ENCODE measurements at regions not wholly inside any gene's neighbourhood (a gene's known extent, or its start where the extent isn't known, plus 50 kb on each side); places are given as distances from the start of the nearest gene placed in this dataset.

DNA sequence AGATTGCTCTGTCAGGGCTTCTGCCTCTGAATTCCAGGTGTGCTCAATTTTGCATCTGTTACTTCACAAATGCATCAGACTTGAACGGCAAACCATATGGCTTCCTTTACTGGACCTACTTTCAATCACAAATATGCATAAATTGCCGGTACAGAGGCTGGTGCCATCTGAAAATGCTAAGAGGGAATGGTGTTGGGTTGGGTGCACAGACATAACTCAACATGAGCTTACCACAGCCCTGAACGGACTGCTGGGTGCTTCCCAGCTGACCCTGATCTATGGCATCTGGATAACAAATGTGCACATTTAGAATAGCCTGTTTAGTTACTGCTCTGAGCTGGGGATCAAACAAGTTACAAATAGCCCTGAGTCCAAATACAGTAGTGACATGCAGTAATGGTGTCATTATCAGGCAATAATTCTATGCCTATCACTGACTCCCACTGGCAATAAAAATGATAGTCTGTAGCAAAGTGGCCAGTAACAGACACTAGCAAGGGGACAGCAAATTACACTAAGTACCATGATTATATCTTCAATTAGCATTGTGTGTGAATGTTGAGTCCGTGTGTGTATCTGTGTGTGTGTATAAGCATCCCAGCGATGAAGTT, 927.3 kb downstream of the DIAPH3 start:
- TF ChIP-seq, protein P1, sequence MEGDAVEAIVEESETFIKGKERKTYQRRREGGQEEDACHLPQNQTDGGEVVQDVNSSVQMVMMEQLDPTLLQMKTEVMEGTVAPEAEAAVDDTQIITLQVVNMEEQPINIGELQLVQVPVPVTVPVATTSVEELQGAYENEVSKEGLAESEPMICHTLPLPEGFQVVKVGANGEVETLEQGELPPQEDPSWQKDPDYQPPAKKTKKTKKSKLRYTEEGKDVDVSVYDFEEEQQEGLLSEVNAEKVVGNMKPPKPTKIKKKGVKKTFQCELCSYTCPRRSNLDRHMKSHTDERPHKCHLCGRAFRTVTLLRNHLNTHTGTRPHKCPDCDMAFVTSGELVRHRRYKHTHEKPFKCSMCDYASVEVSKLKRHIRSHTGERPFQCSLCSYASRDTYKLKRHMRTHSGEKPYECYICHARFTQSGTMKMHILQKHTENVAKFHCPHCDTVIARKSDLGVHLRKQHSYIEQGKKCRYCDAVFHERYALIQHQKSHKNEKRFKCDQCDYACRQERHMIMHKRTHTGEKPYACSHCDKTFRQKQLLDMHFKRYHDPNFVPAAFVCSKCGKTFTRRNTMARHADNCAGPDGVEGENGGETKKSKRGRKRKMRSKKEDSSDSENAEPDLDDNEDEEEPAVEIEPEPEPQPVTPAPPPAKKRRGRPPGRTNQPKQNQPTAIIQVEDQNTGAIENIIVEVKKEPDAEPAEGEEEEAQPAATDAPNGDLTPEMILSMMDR (IDR thresholded peaks at IDR 0.05; ENCODE audit: unreplicated experiment): no peak
- Mint-ChIP-seq H3K36me3 (ENCODE audit: insufficient read depth, unreplicated experiment) (no peaks in the 10 kb centered on the region), H3K27me3 (ENCODE audit: insufficient read depth, unreplicated experiment) (peaks cover 42% of the 10 kb centered on the region), H3K4me1 (ENCODE audit: insufficient read depth, unreplicated experiment) (no peaks in the 10 kb centered on the region), H3K27ac (ENCODE audit: low read depth, unreplicated experiment) (no peak overlapping the region), H3K9me3 (ENCODE audit: unreplicated experiment) (peaks cover 6% of the 10 kb centered on the region), H3K4me3 (ENCODE audit: unreplicated experiment) (no peak overlapping the region)
- no TSS peak for BruUV-seq (replicated peaks)
- intact Hi-C loops (cut with micrococcal nuclease): no loop called here
- CTCF ChIA-PET: no interaction called here
- POLR2A ChIA-PET: no interaction called here
- DNase-seq (ENCODE audit: unreplicated experiment): no peak

- no peak overlapping the region for H3K4me3 Mint-ChIP-seq (ENCODE audit: unreplicated experiment)
- H3K27ac Mint-ChIP-seq (ENCODE audit: low read depth, unreplicated experiment): no peak overlapping the region
- DNase-seq (ENCODE audit: unreplicated experiment): no peak
- BruUV-seq (replicated peaks): no TSS peak
- H3K36me3 Mint-ChIP-seq (ENCODE audit: insufficient read depth, unreplicated experiment): no peaks in the 10 kb centered on the region
- peaks cover 6% of the 10 kb centered on the region for H3K9me3 Mint-ChIP-seq (ENCODE audit: unreplicated experiment)
- intact Hi-C loops (cut with micrococcal nuclease): no loop called here
- TF ChIP-seq, protein P1 (IDR thresholded peaks at IDR 0.05; ENCODE audit: unreplicated experiment): no peak
- ChIA-PET POLR2A (no interaction called here), CTCF (no interaction called here)
- peaks cover 42% of the 10 kb centered on the region for H3K27me3 Mint-ChIP-seq (ENCODE audit: insufficient read depth, unreplicated experiment)
- no peaks in the 10 kb centered on the region for H3K4me1 Mint-ChIP-seq (ENCODE audit: insufficient read depth, unreplicated experiment)
Observed at GRCh38 chr13:59236944-59237343, 926.8 kb downstream of the DIAPH3 start.

GRCh38 chr13:59247171-59247570, 916.6 kb downstream of the DIAPH3 start:
- no peak overlapping the region for H3K27ac Mint-ChIP-seq (ENCODE audit: low read depth, unreplicated experiment)
- BruUV-seq (replicated peaks): no TSS peak
- intact Hi-C loops (cut with micrococcal nuclease): no loop called here
- ChIA-PET CTCF (interaction anchor here (0.6 kb wide), 2 partner anchors 1189 to 1230 kb away, joined by 3 read pairs; no protein-coding TSS in a partner anchor), POLR2A (no interaction called here)
- peak; percentile 35 for DNase-seq (ENCODE audit: unreplicated experiment)
- TF ChIP-seq, protein P1 (IDR thresholded peaks at IDR 0.05; ENCODE audit: unreplicated experiment): no peak
- peaks cover 17% of the 10 kb centered on the region for H3K27me3 Mint-ChIP-seq (ENCODE audit: insufficient read depth, unreplicated experiment)
- H3K36me3 Mint-ChIP-seq (ENCODE audit: insufficient read depth, unreplicated experiment): no peaks in the 10 kb centered on the region
- H3K4me3 Mint-ChIP-seq (ENCODE audit: unreplicated experiment): no peak overlapping the region
- no peaks in the 10 kb centered on the region for H3K4me1 Mint-ChIP-seq (ENCODE audit: insufficient read depth, unreplicated experiment)
- no peaks in the 10 kb centered on the region for H3K9me3 Mint-ChIP-seq (ENCODE audit: unreplicated experiment)

DNA sequence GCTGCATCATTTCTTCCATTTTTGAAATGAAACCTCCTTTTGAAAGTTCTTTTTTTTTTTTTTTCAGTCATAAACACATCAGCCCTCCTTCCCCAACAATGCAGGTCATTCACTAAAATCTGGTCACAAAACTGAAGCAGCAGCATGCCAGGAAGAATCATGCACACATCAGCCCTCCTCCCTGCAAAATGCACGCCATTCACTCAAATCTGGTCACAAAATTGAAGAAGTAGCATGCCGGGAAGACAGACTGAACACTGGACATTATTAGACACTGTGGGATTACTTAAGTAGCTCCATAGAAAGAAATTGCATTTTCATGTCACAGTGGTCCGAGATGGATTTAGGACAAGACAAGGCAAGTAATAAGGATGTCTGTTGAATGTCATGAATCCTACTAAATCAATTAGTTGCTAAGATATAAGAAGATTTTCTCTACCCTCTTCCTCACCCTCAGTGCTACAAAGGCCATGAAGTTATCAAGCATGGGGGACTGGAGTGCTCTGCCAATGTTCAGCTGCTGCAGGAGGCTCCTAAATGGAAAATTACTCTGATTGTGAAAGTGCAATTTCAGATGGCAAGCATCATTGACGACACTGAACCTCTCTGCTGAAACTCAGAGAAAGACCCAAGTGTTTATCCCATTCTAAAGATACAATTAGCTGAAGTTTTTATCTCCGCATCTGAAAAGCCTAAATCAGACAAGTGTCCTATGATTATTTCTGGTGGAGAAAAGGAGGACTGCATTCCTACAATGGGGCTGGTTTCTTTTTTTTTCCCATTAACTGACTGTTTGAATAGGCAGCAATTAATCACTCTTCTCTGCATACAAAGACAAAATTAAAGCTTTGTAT, 913.2 kb downstream of the DIAPH3 start:
- BruUV-seq (replicated peaks): no TSS peak
- DNase-seq (ENCODE audit: unreplicated experiment): no peak
- peaks cover 46% of the 10 kb centered on the region for H3K27me3 Mint-ChIP-seq (ENCODE audit: insufficient read depth, unreplicated experiment)
- H3K27ac Mint-ChIP-seq (ENCODE audit: low read depth, unreplicated experiment): no peak overlapping the region
- H3K4me3 Mint-ChIP-seq (ENCODE audit: unreplicated experiment): no peak overlapping the region
- POLR2A ChIA-PET: no interaction called here
- H3K9me3 Mint-ChIP-seq (ENCODE audit: unreplicated experiment): peaks cover 4% of the 10 kb centered on the region
- intact Hi-C loops (cut with micrococcal nuclease): no loop called here
- TF ChIP-seq, protein P1 (IDR thresholded peaks at IDR 0.05; ENCODE audit: unreplicated experiment): no peak
- H3K4me1 Mint-ChIP-seq (ENCODE audit: insufficient read depth, unreplicated experiment): no peaks in the 10 kb centered on the region
- H3K36me3 Mint-ChIP-seq (ENCODE audit: insufficient read depth, unreplicated experiment): no peaks in the 10 kb centered on the region
- CTCF ChIA-PET: interaction anchor here (0.6 to 0.9 kb wide), 3 partner anchors 26 to 1200 kb away, joined by 4 to 5 read pairs (median 5); no protein-coding TSS in a partner anchor
